ENCODE measurements at regions not wholly inside any gene's neighbourhood (a gene's known extent, or its start where the extent isn't known, plus 50 kb on each side); places are given as distances from the start of the nearest gene placed in this dataset.
"Not testable (repeated sequence)": the region's sequence is repeated elsewhere in the genome, so short reads cannot be mapped to it uniquely, and the experiment has no call there.

GRCh38 chr3:161694682-161695564 is 198.3 kb downstream of the OTOL1 start:
- no peak for DNase-seq

GRCh38 chr3:161695811-161696210 is 199.2 kb downstream of the OTOL1 start:
- no peak for DNase-seq

- no peak for DNase-seq
These were observed 204.4 kb downstream of the OTOL1 start for GRCh38 chr3:161700998-161701397.

- DNase-seq: not testable (repeated sequence)
These were observed 210.6 kb downstream of the OTOL1 start for GRCh38 chr3:161707253-161707652.

- DNase-seq: no peak
These were observed 217.1 kb downstream of the OTOL1 start for GRCh38 chr3:161713731-161714130.

GRCh38 chr3:161731968-161732367 is 235.4 kb downstream of the OTOL1 start:
- no peak for DNase-seq

GRCh38 chr3:161737171-161737570 is 240.6 kb downstream of the OTOL1 start:
- DNase-seq: no peak

GRCh38 chr3:161740421-161740820 is 243.8 kb downstream of the OTOL1 start:
- no peak for DNase-seq

GRCh38 chr3:161744366-161744765 is 247.8 kb downstream of the OTOL1 start:
- DNase-seq: no peak

GRCh38 chr3:161745741-161746140 is 249.1 kb downstream of the OTOL1 start:
- no peak for DNase-seq

- DNase-seq: no peak
These were observed 251.4 kb downstream of the OTOL1 start for GRCh38 chr3:161748049-161748448.

- no peak for DNase-seq
These were observed 257.9 kb downstream of the OTOL1 start for GRCh38 chr3:161754420-161755053.

- DNase-seq: no peak
These were observed 262.8 kb downstream of the OTOL1 start for GRCh38 chr3:161759444-161759843.

- DNase-seq: no peak
These were observed 269.7 kb downstream of the OTOL1 start for GRCh38 chr3:161766331-161766730.

- DNase-seq: peak in 1 of 2 experiments; percentile 20
These were observed 274.1 kb downstream of the OTOL1 start for GRCh38 chr3:161770484-161771386.

GRCh38 chr3:161781381-161781780 is 284.8 kb downstream of the OTOL1 start:
- DNase-seq: no peak

GRCh38 chr3:161793194-161793930 is 296.8 kb downstream of the OTOL1 start:
- no peak for DNase-seq

GRCh38 chr3:161794551-161794950 is 297.9 kb downstream of the OTOL1 start:
- DNase-seq: no peak

- no peak for DNase-seq
These were observed 299.7 kb downstream of the OTOL1 start for GRCh38 chr3:161796312-161796711.

- DNase-seq: no peak
These were observed 300.2 kb downstream of the OTOL1 start for GRCh38 chr3:161796780-161797179.

GRCh38 chr3:161798016-161798415 is 301.4 kb downstream of the OTOL1 start:
- DNase-seq: no peak

- no peak for DNase-seq
These were observed 304.5 kb downstream of the OTOL1 start for GRCh38 chr3:161800985-161801559.

Data from activated T-cell treated with anti-CD3 and anti-CD28 coated beads, Interleukin-2, amount 50 U/mL, for 48 hours (primary cell).